Middle frontal gyrus (tissue), 1 donor: ENCODE measurements at regions not wholly inside any gene's neighbourhood (a gene's known extent, or its start where the extent isn't known, plus 50 kb on each side); places are given as distances from the start of the nearest gene placed in this dataset.
"Not testable (repeated sequence)": the region's sequence is repeated elsewhere in the genome, so short reads cannot be mapped to it uniquely, and the experiment has no call there.

Experiments used
- DNase-seq: peaks from one replicate; pipeline ENCODE4 v3.0.0-alpha.2; 2015; ENCODE audit warnings: low spot score; ENCODE audit errors: extremely low spot score

GRCh38 chr10:60479305-60480020, 89.8 kb upstream of the ANK3 start:
- DNase-seq, result no peak

DNA sequence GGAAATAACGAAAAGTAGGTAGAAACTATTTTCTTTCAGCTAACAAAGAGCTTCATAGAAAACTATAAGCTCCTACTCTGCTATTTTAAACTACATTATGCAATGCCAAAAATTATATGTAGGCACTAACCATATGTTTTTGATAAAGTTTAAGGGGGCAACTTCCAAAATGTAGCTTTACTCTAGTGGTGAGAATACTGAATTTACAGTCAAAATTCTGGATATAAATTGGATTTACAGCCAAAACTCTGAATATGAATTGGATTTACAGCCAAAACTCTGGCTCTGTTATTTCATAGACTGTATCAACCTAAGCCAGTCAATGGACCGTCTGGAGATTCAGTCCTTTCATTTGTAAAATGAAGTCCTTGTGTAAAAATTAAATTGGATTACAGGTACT, 86.8 kb upstream of the ANK3 start:
- DNase-seq, result no peak

DNA sequence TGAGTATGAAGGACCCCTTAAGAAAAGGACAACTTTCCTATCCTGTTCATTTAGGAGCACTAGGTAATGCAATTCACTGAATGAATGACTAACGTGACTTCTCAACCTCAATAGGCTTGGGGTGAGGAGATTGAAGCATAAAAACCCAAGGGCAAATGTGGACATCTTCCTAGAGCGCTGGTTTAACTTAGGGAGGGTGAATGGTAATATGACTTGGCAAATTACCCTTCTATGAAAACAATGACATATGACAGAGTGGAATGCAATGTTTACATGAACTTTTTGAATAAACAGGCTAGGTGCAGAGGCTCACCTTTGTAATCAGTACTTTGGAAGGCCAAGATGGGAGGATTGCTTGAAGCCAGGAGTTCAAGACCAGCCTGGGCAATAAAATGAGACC, 83.9 kb upstream of the ANK3 start:
- DNase-seq, result no peak

GRCh38 chr10:60470091-60470490, 80.4 kb upstream of the ANK3 start:
- DNase-seq, result no peak

GRCh38 chr10:60469147-60469546, 79.5 kb upstream of the ANK3 start:
- DNase-seq, result not testable (repeated sequence)

GRCh38 chr10:60467202-60467546, 77.5 kb upstream of the ANK3 start:
- DNase-seq, result no peak

GRCh38 chr10:60466267-60467201, 76.9 kb upstream of the ANK3 start:
- DNase-seq, result no peak

DNA sequence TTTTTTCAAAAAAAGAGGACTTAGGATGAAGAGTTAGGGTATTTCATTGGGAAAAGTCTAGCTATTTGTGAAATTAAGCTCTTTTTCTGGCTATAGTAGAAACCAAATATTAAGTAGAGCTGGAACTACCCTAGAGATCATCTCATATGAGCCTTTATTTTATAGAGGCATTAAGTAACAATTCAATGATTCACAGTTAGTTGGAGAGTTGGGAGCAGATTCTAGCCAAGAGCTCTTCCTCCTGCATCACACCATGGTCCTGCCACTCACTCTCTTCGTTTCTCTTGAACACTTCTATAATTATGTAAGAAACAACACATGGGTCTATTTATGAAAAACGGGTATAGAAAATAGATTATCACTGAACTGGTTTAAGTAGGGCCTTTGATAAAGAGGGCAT, 76.1 kb upstream of the ANK3 start:
- DNase-seq, result no peak

GRCh38 chr10:60464659-60465058, 75.0 kb upstream of the ANK3 start:
- no peak for DNase-seq

- no peak for DNase-seq
Measured at GRCh38 chr10:60463746-60464145, 74.1 kb upstream of the ANK3 start.

GRCh38 chr10:60461688-60462087, 72.0 kb upstream of the ANK3 start:
- no peak for DNase-seq

GRCh38 chr10:60459701-60460457, 70.2 kb upstream of the ANK3 start:
- no peak for DNase-seq

- no peak for DNase-seq
Measured at GRCh38 chr10:60456053-60456452, 66.4 kb upstream of the ANK3 start.

- no peak for DNase-seq
Measured at GRCh38 chr10:60454336-60454735, 64.7 kb upstream of the ANK3 start.

- no peak for DNase-seq
Measured at GRCh38 chr10:60453036-60453435, 63.4 kb upstream of the ANK3 start.

GRCh38 chr10:60450291-60450690, 60.6 kb upstream of the ANK3 start:
- no peak for DNase-seq

- no peak for DNase-seq
Measured at GRCh38 chr10:60448246-60448645, 58.6 kb upstream of the ANK3 start.

DNA sequence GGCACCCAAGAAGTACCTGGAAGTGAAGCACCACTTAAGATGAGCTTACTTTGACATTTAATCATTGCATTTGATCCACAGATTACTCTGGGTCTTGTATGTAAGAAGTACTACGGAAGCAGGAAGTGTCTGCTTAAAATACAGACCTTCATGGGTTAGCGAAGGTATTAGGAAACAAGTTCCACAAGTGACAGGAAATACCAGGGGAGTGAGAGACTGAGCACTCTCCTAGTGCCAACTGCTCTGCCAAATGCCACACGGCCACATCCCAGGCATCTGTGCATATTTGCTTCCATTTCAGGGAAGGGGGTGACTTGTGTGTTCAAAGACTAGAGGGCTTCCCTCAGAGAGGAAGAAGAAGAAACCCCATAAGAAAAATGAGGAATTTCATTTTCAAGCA, 57.2 kb upstream of the ANK3 start:
- no peak for DNase-seq

- no peak for DNase-seq
Measured at GRCh38 chr10:60446070-60446833, 56.6 kb upstream of the ANK3 start.

- peak; percentile 73 for DNase-seq
Measured at GRCh38 chr10:60444494-60445064, 54.9 kb upstream of the ANK3 start.

GRCh38 chr10:60443346-60443745, 53.7 kb upstream of the ANK3 start:
- DNase-seq, result no peak
